Heart right ventricle (tissue), 16 donors: ENCODE measurements at regions not wholly inside any gene's neighbourhood (a gene's known extent, or its start where the extent isn't known, plus 50 kb on each side); places are given as distances from the start of the nearest gene placed in this dataset.

Source experiments
- ATAC-seq, 8 donors: fragments of 200-7000 bp; cut with Tn5 transposase; one replicate each; pipeline ENCODE4 v1.9.1; 2020; ENCODE audit warnings: mild to moderate bottlenecking in 8 of 8, moderate library complexity in 8 of 8, moderate number of reproducible peaks in 1 of 8
- DNase-seq, 2 donors: peaks; one replicate each; pipeline ENCODE4 v3.0.0-alpha.2; 2020
- H3K27ac ChIP-seq, 10 donors: fragments of 200-600 bp; sonication (generic) in 2 of 10; one replicate each; pipeline versions ENCODE4 v1.5.0 to v1.8.0; 2020 to 2022; ENCODE audit warnings: mild to moderate bottlenecking in 3 of 10
- H3K27me3 ChIP-seq, 7 donors: fragments of 200-600 bp; one replicate each; pipeline ENCODE4 v1.8.0; 2021 to 2022; ENCODE audit warnings: mild to moderate bottlenecking in 2 of 7
- H3K36me3 ChIP-seq, 9 donors: fragments of 200-600 bp; sonication (generic) in 1 of 9; one replicate each; pipeline versions ENCODE4 v1.5.0 to v1.8.0; 2020 to 2022; ENCODE audit warnings: mild to moderate bottlenecking in 2 of 9
- H3K4me1 ChIP-seq, 9 donors: fragments of 200-600 bp; sonication (generic) in 1 of 9; one replicate each; pipeline versions ENCODE4 v1.5.0 to v1.8.0; 2020 to 2022; ENCODE audit warnings: mild to moderate bottlenecking in 4 of 9
- H3K4me3 ChIP-seq, 10 donors: fragments of 200-600 bp; sonication (generic) in 2 of 10; one replicate each; pipeline versions ENCODE4 v1.5.0 to v1.8.0; 2020 to 2022; ENCODE audit warnings: mild to moderate bottlenecking in 7 of 10, moderate library complexity in 2 of 10
- H3K9me3 ChIP-seq, 11 donors: fragments of 200-600 bp in 10 of 11; sonication (generic) in 2 of 11; one replicate each; pipeline versions ENCODE4 v1.5.0 to v1.8.0; 2013 to 2022; ENCODE audit warnings: mild to moderate bottlenecking in 2 of 11, control low read depth in 1 of 11, moderate library complexity in 1 of 11
- CTCF ChIP-seq, 9 donors: fragments of 200-600 bp; sonication (generic) in 2 of 9; IDR thresholded peaks; one replicate each; pipeline versions ENCODE4 v1.5.0 to v1.8.0; 2021 to 2022; ENCODE audit warnings: antibody characterized with exemption in 9 of 9, mild to moderate bottlenecking in 5 of 9, moderate library complexity in 1 of 9
- WGBS, 2 donors: extraction: QIAGEN DNeasy Blood & Tissue Kit; methylation state at CpG; one replicate each; pipeline ENCODE4 v1.1.7; 2013; ENCODE audit warnings: inconsistent platforms in 1 of 2; 5-methylcytosine and 5-hydroxymethylcytosine counted together
- intact Hi-C, 10 donors: fragments of 100-400 bp; cut with DNase I; formaldehyde crosslinking; loops; one replicate each; pipeline versions ENCODE4 v1.11.1 to v1.14.2; 2022
- donor health status: Arrhythmogenic right ventricular cardiomyopathy.
- donor health status: ischemic (EF 13 %, LVEDD 7.1; RV severe dilation, severe dysfunction).
- donor health status: healthy with polysubstance abuse.
- donor health status: DM: no; HTN: yes; CAD: no.
- donor health status: DM: no; HTN: no; CAD: no.
- donor health status: ischemic (EF 25% LVEDD 6.9; RV normal size, moderate dysfunction).
- donor health status: ischemic (EF 25% LVEDD 5.7; RV mildly dilated, moderate dysfunction).
- donor health status: healthy.
- donor health status: DM: yes; HTN: yes; CAD: no.
- donor health status: Ischemic cardiomyopathy.
- donor health status: ischemic (EF 35%, LVEDD 5.7; RV mildly dilated, moderate dysfunction).
- donor health status: nonischemic (EF 11% LVEDD 7.7; RV severe dilation, severe dysfunction).
- donor health status: DM: yes; HTN: yes; CAD: no.
- donor health status: PGD.
- donor health status: ischemic (EF 29% LVEDD 5.4; RV normal size, mild dysfunction).
- donor health status: nonischemic (EF 23%, LVEDD 6.1; RV moderate dilation, normal function).

- H3K4me1 ChIP-seq, result peaks cover 0 to 3% (median 0%) of the 10 kb centered on the region in 9 donors
- ATAC-seq, result no peak
- no peak overlapping the region for H3K27ac ChIP-seq
Measured at GRCh38 chr2:144086965-144087364, 433.0 kb downstream of the ZEB2 start.

GRCh38 chr2:144085016-144085415, 434.9 kb downstream of the ZEB2 start:
- intact Hi-C loops, result no loop called here
- Histone ChIP-seq H3K27ac (no peak overlapping the region), H3K4me3 (no peak overlapping the region), H3K4me1 (peaks cover 0 to 4% (median 0%) of the 10 kb centered on the region in 9 donors), H3K9me3 (peaks cover 0 to 15% (median 0%) of the 10 kb centered on the region in 11 donors), H3K27me3 (no peaks in the 10 kb centered on the region), H3K36me3 (peaks cover 0 to 5% (median 0%) of the 10 kb centered on the region in 9 donors)
- no peak for TF ChIP-seq CTCF (IDR thresholded peaks at IDR 0.05)
- 92 to 93% methylated on average over 3 of the region's 3 CpGs for WGBS, 2 donors
- no peak for DNase-seq
- no peak for ATAC-seq

More at GRCh38 chr2:144086965-144087364, 433.0 kb downstream of the ZEB2 start:
- H3K36me3 ChIP-seq, result peaks cover 0 to 5% (median 0%) of the 10 kb centered on the region in 9 donors
- H3K27me3 ChIP-seq, result no peaks in the 10 kb centered on the region
- DNase-seq, result no peak
- intact Hi-C loops, result no loop called here
- no peak overlapping the region for H3K4me3 ChIP-seq
- H3K9me3 ChIP-seq, result peaks cover 0 to 26% (median 3%) of the 10 kb centered on the region in 11 donors
- TF ChIP-seq CTCF (IDR thresholded peaks at IDR 0.05), result no peak

- DNase-seq (no peak), ATAC-seq (no peak)
- H3K27me3 ChIP-seq, result no peaks in the 10 kb centered on the region
- H3K4me3 ChIP-seq, result no peak overlapping the region
- 93 to 95% methylated on average over 2 of the region's 2 CpGs for WGBS, 2 donors
- TF ChIP-seq CTCF (IDR thresholded peaks at IDR 0.05), result no peak
- peaks cover 0 to 11% (median 0%) of the 10 kb centered on the region in 11 donors for H3K9me3 ChIP-seq
- H3K36me3 ChIP-seq, result peaks cover 0 to 5% (median 0%) of the 10 kb centered on the region in 9 donors
- H3K4me1 ChIP-seq, result peaks cover 0 to 7% (median 2%) of the 10 kb centered on the region in 9 donors
- H3K27ac ChIP-seq, result no peak overlapping the region
- intact Hi-C loops, result no loop called here
Measured at GRCh38 chr2:144084114-144084661, 435.7 kb downstream of the ZEB2 start.

GRCh38 chr2:144083211-144083610, 436.7 kb downstream of the ZEB2 start:
- DNase-seq, result no peak
- Histone ChIP-seq H3K27ac (no peak overlapping the region), H3K27me3 (no peaks in the 10 kb centered on the region), H3K4me1 (peaks cover 0 to 12% (median 7%) of the 10 kb centered on the region in 9 donors), H3K9me3 (peaks cover 0 to 1% (median 0%) of the 10 kb centered on the region in 11 donors), H3K36me3 (peaks cover 0 to 5% (median 0%) of the 10 kb centered on the region in 9 donors), H3K4me3 (no peak overlapping the region)
- ATAC-seq, result no peak
- 95 to 100% methylated on average over 1 of the region's 1 CpG for WGBS, 2 donors
- TF ChIP-seq CTCF (IDR thresholded peaks at IDR 0.05), result no peak
- intact Hi-C loops, result no loop called here
